Upper lobe of right lung (tissue), 1 donor: ENCODE measurements at regions not wholly inside any gene's neighbourhood (a gene's known extent, or its start where the extent isn't known, plus 50 kb on each side); places are given as distances from the start of the nearest gene placed in this dataset.

ENCODE experiments used
- ATAC-seq: fragments of 200-7000 bp; cut with Tn5 transposase; one replicate; pipeline ENCODE4 v1.9.1; 2020; ENCODE audit warnings: mild to moderate bottlenecking, moderate library complexity
- DNase-seq: peaks from one replicate; pipeline ENCODE4 v3.0.0-alpha.2; 2020
- H3K27ac ChIP-seq: fragments of 200-600 bp; one replicate; pipeline ENCODE4 v1.8.0; 2022
- H3K27me3 ChIP-seq: fragments of 200-600 bp; one replicate; pipeline ENCODE4 v1.8.0; 2022; ENCODE audit warnings: mild to moderate bottlenecking
- H3K36me3 ChIP-seq: fragments of 200-600 bp; one replicate; pipeline ENCODE4 v1.8.0; 2022
- H3K4me1 ChIP-seq: fragments of 200-600 bp; one replicate; pipeline ENCODE4 v1.8.0; 2022
- H3K4me3 ChIP-seq: fragments of 200-600 bp; one replicate; pipeline ENCODE4 v1.8.0; 2022; ENCODE audit warnings: mild to moderate bottlenecking
- H3K9me3 ChIP-seq: fragments of 200-600 bp; one replicate; pipeline ENCODE4 v1.8.0; 2022
- intact Hi-C: fragments of 100-400 bp; cut with DNase I; formaldehyde crosslinking; loops from one replicate; pipeline ENCODE4 v1.11.0; 2022
- TF ChIP-seq, protein P1 (sequence below): fragments of 200-600 bp; IDR thresholded peaks from one replicate; pipeline ENCODE4 v1.8.0; 2022; ENCODE audit warnings: antibody characterized with exemption
- donor health status: DM: no; HTN: yes; CAD: no; lungs with severe emphysema.

DNA sequence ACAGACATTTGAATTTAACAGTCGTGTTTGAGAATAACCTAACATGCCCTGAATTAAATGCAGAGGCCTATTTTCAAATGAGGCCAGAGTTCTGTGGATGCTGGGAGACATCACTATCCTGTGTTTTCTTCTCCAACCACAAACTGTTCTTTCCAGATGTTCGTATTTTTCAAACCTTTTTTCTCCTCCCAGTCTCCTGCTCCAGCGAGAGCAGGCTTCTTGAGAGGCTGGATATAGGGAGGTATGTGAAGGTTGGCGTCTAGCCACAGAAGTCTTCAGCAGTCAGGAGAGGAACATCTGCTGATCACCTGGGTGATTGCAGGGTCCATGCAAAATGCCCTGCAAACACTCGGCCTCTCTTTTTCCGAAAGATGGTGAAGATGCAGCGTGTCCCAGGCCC is 126.3 kb downstream of the C11orf91 start:
- intact Hi-C loops: no loop called here
- DNase-seq: no peak
- H3K27me3 ChIP-seq: no peaks in the 10 kb centered on the region
- H3K4me3 ChIP-seq: no peak overlapping the region
- TF ChIP-seq, protein P1, sequence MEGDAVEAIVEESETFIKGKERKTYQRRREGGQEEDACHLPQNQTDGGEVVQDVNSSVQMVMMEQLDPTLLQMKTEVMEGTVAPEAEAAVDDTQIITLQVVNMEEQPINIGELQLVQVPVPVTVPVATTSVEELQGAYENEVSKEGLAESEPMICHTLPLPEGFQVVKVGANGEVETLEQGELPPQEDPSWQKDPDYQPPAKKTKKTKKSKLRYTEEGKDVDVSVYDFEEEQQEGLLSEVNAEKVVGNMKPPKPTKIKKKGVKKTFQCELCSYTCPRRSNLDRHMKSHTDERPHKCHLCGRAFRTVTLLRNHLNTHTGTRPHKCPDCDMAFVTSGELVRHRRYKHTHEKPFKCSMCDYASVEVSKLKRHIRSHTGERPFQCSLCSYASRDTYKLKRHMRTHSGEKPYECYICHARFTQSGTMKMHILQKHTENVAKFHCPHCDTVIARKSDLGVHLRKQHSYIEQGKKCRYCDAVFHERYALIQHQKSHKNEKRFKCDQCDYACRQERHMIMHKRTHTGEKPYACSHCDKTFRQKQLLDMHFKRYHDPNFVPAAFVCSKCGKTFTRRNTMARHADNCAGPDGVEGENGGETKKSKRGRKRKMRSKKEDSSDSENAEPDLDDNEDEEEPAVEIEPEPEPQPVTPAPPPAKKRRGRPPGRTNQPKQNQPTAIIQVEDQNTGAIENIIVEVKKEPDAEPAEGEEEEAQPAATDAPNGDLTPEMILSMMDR: no peak
- no peaks in the 10 kb centered on the region for H3K9me3 ChIP-seq
- no peaks in the 10 kb centered on the region for H3K36me3 ChIP-seq
- no peaks in the 10 kb centered on the region for H3K4me1 ChIP-seq
- ATAC-seq: no peak
- no peak overlapping the region for H3K27ac ChIP-seq

DNA sequence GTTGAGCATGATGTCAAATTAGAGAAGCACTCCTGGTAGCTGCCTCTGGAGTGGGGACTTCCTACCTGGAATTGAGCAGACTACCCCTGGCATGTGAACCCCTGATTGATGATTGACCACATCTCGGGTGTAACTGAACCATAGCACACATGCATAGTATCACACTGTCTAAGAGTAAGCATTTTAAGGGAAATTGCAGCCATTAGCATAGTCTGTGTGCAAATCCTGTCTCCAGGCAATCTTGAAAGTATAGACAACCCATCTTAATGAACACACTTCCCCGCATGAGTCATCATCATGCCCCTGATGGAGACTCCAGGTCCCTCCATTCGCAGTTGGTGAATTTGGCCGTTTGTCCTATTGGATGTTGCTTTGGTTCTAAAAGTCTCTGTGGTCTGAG is 131.3 kb downstream of the C11orf91 start:
- H3K27me3 ChIP-seq: no peaks in the 10 kb centered on the region
- ATAC-seq: no peak
- intact Hi-C loops: no loop called here

DNA sequence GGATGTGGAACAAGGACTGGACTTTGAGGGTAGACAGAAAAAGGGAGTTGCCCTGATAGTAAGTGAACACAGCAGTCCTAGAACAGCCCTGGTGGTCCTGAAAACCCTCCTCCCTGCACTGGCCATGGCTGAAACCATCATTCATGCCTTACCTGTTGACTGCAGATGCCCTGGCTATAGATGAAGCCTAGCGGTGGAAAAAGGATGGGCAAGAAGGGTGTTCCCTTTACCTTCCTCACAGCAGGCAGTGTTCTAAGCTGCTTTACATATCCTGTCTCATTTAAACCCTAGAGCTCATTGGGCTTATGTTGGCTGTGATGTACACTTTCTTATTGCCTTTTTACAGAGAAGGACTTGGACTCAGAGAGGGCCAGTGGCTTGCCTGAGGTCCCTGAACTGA is 133.6 kb downstream of the C11orf91 start:
- no peaks in the 10 kb centered on the region for H3K9me3 ChIP-seq
- intact Hi-C loops: no loop called here
- DNase-seq (no peak), ATAC-seq (no peak)
- H3K36me3 ChIP-seq: no peaks in the 10 kb centered on the region
- H3K4me1 ChIP-seq: no peaks in the 10 kb centered on the region
- no peak overlapping the region for H3K4me3 ChIP-seq
- H3K27me3 ChIP-seq: no peaks in the 10 kb centered on the region
- no peak overlapping the region for H3K27ac ChIP-seq
- TF ChIP-seq, protein P1: no peak

More for the DNA sequence above, 131.3 kb downstream of the C11orf91 start:
- H3K36me3 ChIP-seq: no peaks in the 10 kb centered on the region
- H3K27ac ChIP-seq: no peak overlapping the region
- no peak overlapping the region for H3K4me3 ChIP-seq
- TF ChIP-seq, protein P1: no peak
- H3K4me1 ChIP-seq: no peaks in the 10 kb centered on the region
- H3K9me3 ChIP-seq: no peaks in the 10 kb centered on the region
- DNase-seq: no peak

DNA sequence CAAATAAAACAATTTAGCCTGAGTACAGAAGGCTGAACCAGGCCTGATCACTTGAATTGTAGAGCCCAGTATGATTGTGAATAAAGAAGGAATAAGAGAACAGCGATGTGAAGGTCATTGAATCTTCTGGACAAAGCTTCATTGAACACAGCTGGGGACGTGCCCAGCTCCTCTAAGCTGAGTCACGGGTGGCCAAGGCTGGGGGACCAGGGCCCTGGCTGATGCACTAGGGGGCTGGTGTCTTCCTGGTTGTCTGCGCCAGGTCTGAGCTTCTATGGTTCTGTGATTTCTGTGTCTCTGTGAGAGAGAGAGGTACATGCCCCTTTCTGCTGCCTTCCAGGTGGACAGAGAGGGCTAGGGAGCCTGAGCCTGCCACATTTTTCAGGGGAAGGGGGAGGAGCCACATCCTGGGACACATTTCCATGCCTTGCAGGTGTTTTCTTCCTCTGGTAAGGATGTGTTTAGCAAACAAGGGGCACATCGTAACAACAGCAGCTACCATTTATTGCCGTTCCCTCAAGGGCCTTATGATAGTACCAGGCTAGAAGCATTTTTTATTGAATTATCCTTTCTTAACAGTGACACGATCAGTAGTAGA is 135.7 kb downstream of the C11orf91 start:
- Histone ChIP-seq H3K4me3 (no peak overlapping the region), H3K36me3 (no peaks in the 10 kb centered on the region), H3K27ac (no peak overlapping the region), H3K27me3 (no peaks in the 10 kb centered on the region), H3K4me1 (no peaks in the 10 kb centered on the region), H3K9me3 (no peaks in the 10 kb centered on the region)
- no peak for DNase-seq
- ATAC-seq: no peak
- intact Hi-C loops: no loop called here
- TF ChIP-seq, protein P1: no peak

DNA sequence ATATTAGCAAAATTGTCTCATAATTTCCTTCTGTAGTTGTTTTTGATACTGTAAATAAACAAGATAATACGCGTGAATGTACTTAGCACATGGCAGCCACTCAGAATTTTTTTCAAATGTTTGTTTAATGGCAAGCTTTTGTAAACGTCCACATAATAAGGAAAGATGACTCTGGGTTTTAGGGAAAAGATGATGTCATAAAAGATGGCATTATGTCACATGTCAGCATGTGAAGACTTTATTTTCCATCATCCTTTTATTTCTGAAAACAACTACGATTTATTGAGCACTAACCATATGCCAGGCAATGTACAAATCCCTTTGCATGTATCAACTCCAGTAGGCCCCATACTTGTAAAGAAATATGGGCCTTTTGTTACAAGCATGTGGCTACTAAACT is 139.9 kb downstream of the C11orf91 start:
- no peak for ATAC-seq
- Histone ChIP-seq H3K36me3 (no peaks in the 10 kb centered on the region), H3K27me3 (peaks cover 7% of the 10 kb centered on the region), H3K4me1 (no peaks in the 10 kb centered on the region), H3K9me3 (no peaks in the 10 kb centered on the region), H3K4me3 (no peak overlapping the region), H3K27ac (no peak overlapping the region)
- intact Hi-C loops: no loop called here
- TF ChIP-seq, protein P1: no peak
- no peak for DNase-seq

DNA sequence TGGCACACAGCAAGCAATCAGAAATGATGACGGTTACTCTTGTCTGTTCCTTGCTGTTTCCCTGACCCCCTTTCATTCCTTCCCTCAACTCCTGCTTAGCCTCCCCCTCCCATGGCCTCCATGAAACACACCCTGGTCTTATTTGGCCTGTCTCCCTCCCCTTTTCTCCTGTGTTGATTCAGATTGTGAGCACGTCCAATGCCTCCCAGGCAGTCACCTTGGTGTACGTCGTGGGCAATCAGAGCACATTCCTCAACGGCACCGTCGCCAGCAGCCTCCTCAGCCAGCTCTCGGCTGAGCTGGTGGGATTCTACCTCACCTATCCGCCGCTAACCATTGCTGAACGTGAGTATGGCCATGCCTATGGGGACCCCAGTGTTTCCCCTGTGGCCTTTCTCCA is 141.1 kb downstream of the C11orf91 start:
- H3K36me3 ChIP-seq: no peaks in the 10 kb centered on the region
- H3K27ac ChIP-seq: no peak overlapping the region
- DNase-seq (no peak), ATAC-seq (no peak)
- intact Hi-C loops: no loop called here
- H3K9me3 ChIP-seq: no peaks in the 10 kb centered on the region
- no peaks in the 10 kb centered on the region for H3K4me1 ChIP-seq
- TF ChIP-seq, protein P1: no peak
- peaks cover 7% of the 10 kb centered on the region for H3K27me3 ChIP-seq
- no peak overlapping the region for H3K4me3 ChIP-seq
